ENCODE measurements at regions not wholly inside any gene's neighbourhood (a gene's known extent, or its start where the extent isn't known, plus 50 kb on each side); places are given as distances from the start of the nearest gene placed in this dataset.
"Not testable (repeated sequence)": the region's sequence is repeated elsewhere in the genome, so short reads cannot be mapped to it uniquely, and the experiment has no call there.

DNA sequence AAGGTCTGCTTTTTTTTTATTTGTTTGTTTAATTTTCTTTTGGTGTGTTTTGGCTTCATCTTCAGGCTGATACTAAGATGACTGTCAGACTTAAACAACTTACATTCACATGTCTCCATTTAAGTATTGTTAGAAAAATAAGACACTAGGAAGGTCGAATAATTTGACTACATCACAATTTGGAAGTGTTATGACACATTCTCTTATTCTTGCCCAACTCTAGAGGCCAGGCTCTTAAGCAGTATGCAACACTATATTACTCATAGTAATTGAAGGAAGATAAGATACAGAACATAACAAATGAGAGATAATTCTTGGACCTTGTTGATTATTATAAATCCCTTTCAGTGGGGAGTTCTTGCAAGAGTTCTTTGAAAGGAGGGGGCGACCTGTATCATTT is 295.3 kb upstream of the COL3A1 start:
- TF ChIP-seq, protein P1, sequence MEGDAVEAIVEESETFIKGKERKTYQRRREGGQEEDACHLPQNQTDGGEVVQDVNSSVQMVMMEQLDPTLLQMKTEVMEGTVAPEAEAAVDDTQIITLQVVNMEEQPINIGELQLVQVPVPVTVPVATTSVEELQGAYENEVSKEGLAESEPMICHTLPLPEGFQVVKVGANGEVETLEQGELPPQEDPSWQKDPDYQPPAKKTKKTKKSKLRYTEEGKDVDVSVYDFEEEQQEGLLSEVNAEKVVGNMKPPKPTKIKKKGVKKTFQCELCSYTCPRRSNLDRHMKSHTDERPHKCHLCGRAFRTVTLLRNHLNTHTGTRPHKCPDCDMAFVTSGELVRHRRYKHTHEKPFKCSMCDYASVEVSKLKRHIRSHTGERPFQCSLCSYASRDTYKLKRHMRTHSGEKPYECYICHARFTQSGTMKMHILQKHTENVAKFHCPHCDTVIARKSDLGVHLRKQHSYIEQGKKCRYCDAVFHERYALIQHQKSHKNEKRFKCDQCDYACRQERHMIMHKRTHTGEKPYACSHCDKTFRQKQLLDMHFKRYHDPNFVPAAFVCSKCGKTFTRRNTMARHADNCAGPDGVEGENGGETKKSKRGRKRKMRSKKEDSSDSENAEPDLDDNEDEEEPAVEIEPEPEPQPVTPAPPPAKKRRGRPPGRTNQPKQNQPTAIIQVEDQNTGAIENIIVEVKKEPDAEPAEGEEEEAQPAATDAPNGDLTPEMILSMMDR (IDR thresholded peaks at IDR 0.05; ENCODE audit: low read depth, low read length, missing control alignments) = no peak
- DNase-seq (ENCODE audit: low read depth) = no peak
- H3K4me3 ChIP-seq (ENCODE audit: low read depth, low read length) = no peak overlapping the region

DNA sequence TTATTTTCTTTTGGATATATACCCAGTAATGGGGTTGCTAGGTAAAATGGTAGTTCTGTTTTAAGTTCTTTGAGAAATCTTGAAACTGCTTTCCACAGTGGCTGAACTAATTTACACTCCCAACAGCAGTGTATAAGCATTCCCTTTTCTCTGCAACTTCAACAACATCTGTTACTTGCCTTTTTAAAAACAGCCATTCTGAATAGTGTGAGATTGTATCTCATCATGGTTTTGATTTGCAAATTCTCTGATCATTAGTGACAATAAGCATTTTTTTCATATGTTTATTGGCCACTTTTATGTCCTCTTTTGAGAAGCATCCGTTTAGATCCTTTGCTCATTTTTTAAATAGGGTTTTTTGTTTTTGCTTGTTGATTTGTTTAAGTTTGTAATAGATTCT is 291.3 kb upstream of the COL3A1 start:
- no peak for DNase-seq (ENCODE audit: low read depth)
- no peak overlapping the region for H3K4me3 ChIP-seq (ENCODE audit: low read depth, low read length)
- TF ChIP-seq, protein P1 (IDR thresholded peaks at IDR 0.05; ENCODE audit: low read depth, low read length, missing control alignments) = no peak

- no peak overlapping the region for H3K4me3 ChIP-seq (ENCODE audit: low read depth, low read length)
- TF ChIP-seq, protein P1 (IDR thresholded peaks at IDR 0.05; ENCODE audit: low read depth, low read length, missing control alignments) = no peak
- no peak for DNase-seq (ENCODE audit: low read depth)
Observed at GRCh38 chr2:188684795-188685194, 289.4 kb upstream of the COL3A1 start.

- TF ChIP-seq, protein P1 (IDR thresholded peaks at IDR 0.05; ENCODE audit: low read depth, low read length, missing control alignments) = no peak
- DNase-seq (ENCODE audit: low read depth) = no peak
- no peak overlapping the region for H3K4me3 ChIP-seq (ENCODE audit: low read depth, low read length)
Observed at GRCh38 chr2:188693111-188693510, 281.1 kb upstream of the COL3A1 start.

GRCh38 chr2:188693771-188694170 is 280.4 kb upstream of the COL3A1 start:
- DNase-seq (ENCODE audit: low read depth) = no peak
- TF ChIP-seq, protein P1 (IDR thresholded peaks at IDR 0.05; ENCODE audit: low read depth, low read length, missing control alignments) = no peak
- H3K4me3 ChIP-seq (ENCODE audit: low read depth, low read length) = no peak overlapping the region

GRCh38 chr2:188695953-188696352 is 278.2 kb upstream of the COL3A1 start:
- DNase-seq (ENCODE audit: low read depth) = no peak
- H3K4me3 ChIP-seq (ENCODE audit: low read depth, low read length) = no peak overlapping the region
- TF ChIP-seq, protein P1 (IDR thresholded peaks at IDR 0.05; ENCODE audit: low read depth, low read length, missing control alignments) = no peak

DNA sequence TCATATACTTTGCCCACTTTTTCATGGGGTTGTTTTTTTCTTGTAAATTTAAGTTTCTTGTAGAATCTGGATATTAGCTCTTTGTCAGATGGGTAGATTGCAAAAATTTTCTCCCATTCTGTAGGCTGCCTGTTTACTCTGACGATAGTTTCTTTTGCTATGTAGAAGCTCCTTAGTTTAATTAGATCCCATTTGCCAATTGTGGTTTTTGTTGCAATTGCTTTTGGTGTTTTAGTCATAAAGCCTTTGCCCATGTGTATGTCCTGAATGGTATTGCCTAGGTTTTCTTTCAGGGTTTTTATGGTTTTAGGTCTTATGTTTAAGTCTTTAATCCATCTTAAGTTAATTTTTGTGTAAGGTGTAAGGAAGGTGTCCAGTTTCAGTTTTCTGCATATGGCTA is 276.0 kb upstream of the COL3A1 start:
- not testable (repeated sequence) for DNase-seq (ENCODE audit: low read depth)

DNA sequence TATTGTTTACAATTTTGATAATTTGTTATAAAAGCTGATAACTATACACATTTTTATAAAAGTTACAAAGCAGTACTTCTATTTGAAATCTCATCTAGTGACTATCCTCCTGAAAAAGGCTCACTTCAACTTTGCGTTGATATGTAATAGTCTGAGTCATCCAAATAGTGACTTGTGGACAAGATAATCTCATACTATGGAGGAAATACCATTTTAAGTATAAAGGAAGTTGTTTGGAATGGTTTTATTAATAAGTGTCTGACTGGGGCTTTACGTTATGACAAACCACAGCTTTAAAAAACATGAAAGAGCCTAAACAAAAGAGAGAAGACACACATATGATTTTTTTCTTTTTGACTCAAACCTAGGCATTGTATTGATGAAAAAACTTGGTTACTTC is 272.3 kb upstream of the COL3A1 start:
- H3K4me3 ChIP-seq (ENCODE audit: low read depth, low read length) = no peak overlapping the region
- TF ChIP-seq, protein P1 (IDR thresholded peaks at IDR 0.05; ENCODE audit: low read depth, low read length, missing control alignments) = no peak
- DNase-seq (ENCODE audit: low read depth) = no peak

More for the DNA sequence above, 276.0 kb upstream of the COL3A1 start:
- not testable (repeated sequence) for H3K4me3 ChIP-seq (ENCODE audit: low read depth, low read length)

All from GM12864 (cell line).